ENCODE measurements at regions not wholly inside any gene's neighbourhood (a gene's known extent, or its start where the extent isn't known, plus 50 kb on each side); places are given as distances from the start of the nearest gene placed in this dataset.

- no peak for TF ChIP-seq TEAD4 (IDR thresholded peaks at IDR 0.05)
- TF ChIP-seq RAD21 (IDR thresholded peaks at IDR 0.05; ENCODE audit: low read depth), result no peak
- TF ChIP-seq YY1 (IDR thresholded peaks at IDR 0.05; ENCODE audit: low read depth), result no peak
- no peak for TF ChIP-seq CEBPB (IDR thresholded peaks at IDR 0.05)
- TF ChIP-seq EGR1 (IDR thresholded peaks at IDR 0.05), result no peak
- no peak for TF ChIP-seq ZBTB7A (IDR thresholded peaks at IDR 0.05; ENCODE audit: low read depth)
- no peak for TF ChIP-seq FOXM1 (IDR thresholded peaks at IDR 0.05; ENCODE audit: borderline replicate concordance, low read depth)
- TF ChIP-seq EP300 (IDR thresholded peaks at IDR 0.05; ENCODE audit: borderline replicate concordance), result no peak
- no peak for TF ChIP-seq TAF1 (IDR thresholded peaks at IDR 0.05; ENCODE audit: low read depth)
- TF ChIP-seq, protein P1, sequence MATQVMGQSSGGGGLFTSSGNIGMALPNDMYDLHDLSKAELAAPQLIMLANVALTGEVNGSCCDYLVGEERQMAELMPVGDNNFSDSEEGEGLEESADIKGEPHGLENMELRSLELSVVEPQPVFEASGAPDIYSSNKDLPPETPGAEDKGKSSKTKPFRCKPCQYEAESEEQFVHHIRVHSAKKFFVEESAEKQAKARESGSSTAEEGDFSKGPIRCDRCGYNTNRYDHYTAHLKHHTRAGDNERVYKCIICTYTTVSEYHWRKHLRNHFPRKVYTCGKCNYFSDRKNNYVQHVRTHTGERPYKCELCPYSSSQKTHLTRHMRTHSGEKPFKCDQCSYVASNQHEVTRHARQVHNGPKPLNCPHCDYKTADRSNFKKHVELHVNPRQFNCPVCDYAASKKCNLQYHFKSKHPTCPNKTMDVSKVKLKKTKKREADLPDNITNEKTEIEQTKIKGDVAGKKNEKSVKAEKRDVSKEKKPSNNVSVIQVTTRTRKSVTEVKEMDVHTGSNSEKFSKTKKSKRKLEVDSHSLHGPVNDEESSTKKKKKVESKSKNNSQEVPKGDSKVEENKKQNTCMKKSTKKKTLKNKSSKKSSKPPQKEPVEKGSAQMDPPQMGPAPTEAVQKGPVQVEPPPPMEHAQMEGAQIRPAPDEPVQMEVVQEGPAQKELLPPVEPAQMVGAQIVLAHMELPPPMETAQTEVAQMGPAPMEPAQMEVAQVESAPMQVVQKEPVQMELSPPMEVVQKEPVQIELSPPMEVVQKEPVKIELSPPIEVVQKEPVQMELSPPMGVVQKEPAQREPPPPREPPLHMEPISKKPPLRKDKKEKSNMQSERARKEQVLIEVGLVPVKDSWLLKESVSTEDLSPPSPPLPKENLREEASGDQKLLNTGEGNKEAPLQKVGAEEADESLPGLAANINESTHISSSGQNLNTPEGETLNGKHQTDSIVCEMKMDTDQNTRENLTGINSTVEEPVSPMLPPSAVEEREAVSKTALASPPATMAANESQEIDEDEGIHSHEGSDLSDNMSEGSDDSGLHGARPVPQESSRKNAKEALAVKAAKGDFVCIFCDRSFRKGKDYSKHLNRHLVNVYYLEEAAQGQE (IDR thresholded peaks at IDR 0.05; ENCODE audit: low read depth), result no peak
Measured at GRCh38 chr4:111215755-111216154, 592.9 kb upstream of the PITX2 start.

DNA sequence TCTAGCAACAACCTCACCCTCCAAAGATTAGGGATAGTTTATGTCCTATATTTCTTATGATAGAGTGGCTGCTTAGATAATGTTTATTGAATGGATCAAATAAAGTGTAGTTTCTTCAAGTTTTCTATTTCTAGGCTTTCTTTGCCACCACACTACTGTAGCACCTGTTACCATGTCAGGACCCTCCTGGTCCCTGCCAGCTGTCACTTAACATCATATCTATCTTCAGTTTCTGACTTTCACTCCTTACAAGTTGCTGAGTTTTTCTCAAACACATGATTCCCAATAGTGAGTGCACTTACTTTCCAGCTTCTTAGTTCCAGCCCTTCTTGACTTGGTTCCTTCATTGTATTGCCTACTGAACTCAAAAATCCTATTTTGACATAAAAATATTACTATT, 593.9 kb upstream of the PITX2 start:
- TF ChIP-seq USF1 (IDR thresholded peaks at IDR 0.05) (no peak), CREB1 (IDR thresholded peaks at IDR 0.05; ENCODE audit: low read depth) (no peak), TAF1 (IDR thresholded peaks at IDR 0.05; ENCODE audit: low read depth) (no peak), TCF12 (IDR thresholded peaks at IDR 0.05; ENCODE audit: low read depth) (no peak), EGR1 (IDR thresholded peaks at IDR 0.05) (no peak), RAD21 (IDR thresholded peaks at IDR 0.05; ENCODE audit: low read depth) (no peak), FOXM1 (IDR thresholded peaks at IDR 0.05; ENCODE audit: borderline replicate concordance, low read depth) (no peak), TEAD4 (IDR thresholded peaks at IDR 0.05) (no peak), ZBTB7A (IDR thresholded peaks at IDR 0.05; ENCODE audit: low read depth) (no peak), NFIC (IDR thresholded peaks at IDR 0.05) (no peak), EP300 (IDR thresholded peaks at IDR 0.05; ENCODE audit: borderline replicate concordance) (no peak), CEBPB (IDR thresholded peaks at IDR 0.05) (no peak), YY1 (IDR thresholded peaks at IDR 0.05; ENCODE audit: low read depth) (no peak)
- TF ChIP-seq, protein P2, sequence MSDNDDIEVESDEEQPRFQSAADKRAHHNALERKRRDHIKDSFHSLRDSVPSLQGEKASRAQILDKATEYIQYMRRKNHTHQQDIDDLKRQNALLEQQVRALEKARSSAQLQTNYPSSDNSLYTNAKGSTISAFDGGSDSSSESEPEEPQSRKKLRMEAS (IDR thresholded peaks at IDR 0.05), result no peak
- TF ChIP-seq, protein P1 (IDR thresholded peaks at IDR 0.05; ENCODE audit: low read depth), result no peak

GRCh38 chr4:111221371-111221770, 598.5 kb upstream of the PITX2 start:
- no peak for TF ChIP-seq CEBPB (IDR thresholded peaks at IDR 0.05)
- TF ChIP-seq EGR1 (IDR thresholded peaks at IDR 0.05), result no peak
- TF ChIP-seq USF1 (IDR thresholded peaks at IDR 0.05), result no peak
- TF ChIP-seq RAD21 (IDR thresholded peaks at IDR 0.05; ENCODE audit: low read depth), result no peak
- no peak for TF ChIP-seq TEAD4 (IDR thresholded peaks at IDR 0.05)
- no peak for TF ChIP-seq ZBTB7A (IDR thresholded peaks at IDR 0.05; ENCODE audit: low read depth)
- TF ChIP-seq TAF1 (IDR thresholded peaks at IDR 0.05; ENCODE audit: low read depth), result no peak
- TF ChIP-seq CREB1 (IDR thresholded peaks at IDR 0.05; ENCODE audit: low read depth), result no peak
- TF ChIP-seq, protein P2 (IDR thresholded peaks at IDR 0.05), result no peak
- TF ChIP-seq, protein P1 (IDR thresholded peaks at IDR 0.05; ENCODE audit: low read depth), result no peak
- TF ChIP-seq TCF12 (IDR thresholded peaks at IDR 0.05; ENCODE audit: low read depth), result no peak
- no peak for TF ChIP-seq EP300 (IDR thresholded peaks at IDR 0.05; ENCODE audit: borderline replicate concordance)

GRCh38 chr4:111228396-111228795, 605.5 kb upstream of the PITX2 start:
- TF ChIP-seq CEBPB (IDR thresholded peaks at IDR 0.05) (no peak), EGR1 (IDR thresholded peaks at IDR 0.05) (no peak), NFIC (IDR thresholded peaks at IDR 0.05) (no peak), EP300 (IDR thresholded peaks at IDR 0.05; ENCODE audit: borderline replicate concordance) (no peak)
- TF ChIP-seq, protein P1 (IDR thresholded peaks at IDR 0.05; ENCODE audit: low read depth), result no peak

Measured in Ishikawa (cell line).